ENCODE measurements at regions not wholly inside any gene's neighbourhood (a gene's known extent, or its start where the extent isn't known, plus 50 kb on each side); places are given as distances from the start of the nearest gene placed in this dataset.

- no peaks in the 10 kb centered on the region for H3K4me1 ChIP-seq (ENCODE audit: control insufficient read depth, insufficient read depth, low read length)
- H3K4me2 ChIP-seq (ENCODE audit: control insufficient read depth, insufficient read depth), result no peak overlapping the region
- BruUV-seq (replicated peaks), result no TSS peak
- H3K79me2 ChIP-seq (ENCODE audit: control insufficient read depth, insufficient read depth, low read length), result no peaks in the 10 kb centered on the region
- DNase-seq (ENCODE audit: low read depth, low spot score), result no peak
- H3K9ac ChIP-seq (ENCODE audit: control insufficient read depth, insufficient read depth, low read length), result no peak overlapping the region
- in situ Hi-C loops (cut with MboI) (no loop called here), intact Hi-C loops (cut with micrococcal nuclease; ENCODE audit: unreplicated experiment) (no loop called here)
- TF ChIP-seq NFXL1 (IDR thresholded peaks at IDR 0.05; ENCODE audit: borderline replicate concordance), result no peak
- no peak for TF ChIP-seq PKNOX1 (IDR thresholded peaks at IDR 0.05)
- TF ChIP-seq ZNF274 (IDR thresholded peaks at IDR 0.05; ENCODE audit: insufficient read depth, insufficient read length), result no peak
- no peak for TF ChIP-seq DPF2 (IDR thresholded peaks at IDR 0.05)
- no peak for TF ChIP-seq HSF1 (IDR thresholded peaks at IDR 0.05; ENCODE audit: low read depth, low read length)
- TF ChIP-seq CBX5 (IDR thresholded peaks at IDR 0.05; ENCODE audit: low read depth), result no peak
- TF ChIP-seq NRF1 (conservative IDR thresholded peaks at IDR 0.05; ENCODE audit: low read depth, low read length), result no peak
- no peak for TF ChIP-seq SMAD5 (IDR thresholded peaks at IDR 0.05; ENCODE audit: low read depth)
- no peak for TF ChIP-seq POLR2A (IDR thresholded peaks at IDR 0.05; ENCODE audit: low read depth, low read length)
- TF ChIP-seq TCF7 (IDR thresholded peaks at IDR 0.05; ENCODE audit: borderline replicate concordance), result no peak
- TF ChIP-seq ZNF217 (IDR thresholded peaks at IDR 0.05), result no peak
- no peak for TF ChIP-seq SUZ12 (IDR thresholded peaks at IDR 0.05; ENCODE audit: unreplicated experiment)
- no peak for TF ChIP-seq MEF2A (IDR thresholded peaks at IDR 0.05; ENCODE audit: insufficient read depth, low read depth, low read length)
- TF ChIP-seq POU2F2 (IDR thresholded peaks at IDR 0.05; ENCODE audit: borderline replicate concordance, low read depth, low read length), result no peak
- no peak for TF ChIP-seq SIX5 (IDR thresholded peaks at IDR 0.05; ENCODE audit: low read depth, low read length, severe bottlenecking)
- TF ChIP-seq RELB (IDR thresholded peaks at IDR 0.05; ENCODE audit: low read depth), result no peak
- no peak for TF ChIP-seq NFYA (IDR thresholded peaks at IDR 0.05; ENCODE audit: borderline replicate concordance, low read depth, low read length)
- TF ChIP-seq GABPA (IDR thresholded peaks at IDR 0.05; ENCODE audit: low read depth), result no peak
- no peak for TF ChIP-seq FOXM1 (IDR thresholded peaks at IDR 0.05; ENCODE audit: low read depth, low read length)
- H2AFZ ChIP-seq (ENCODE audit: control insufficient read depth, low read depth, low read length), result no peak overlapping the region
- no peaks in the 10 kb centered on the region for H3K27me3 ChIP-seq (replicated peaks in 1 of 2; ENCODE audit: control insufficient read depth in 2 of 2, insufficient read depth in 2 of 2, low read length in 1 of 2)
- ATAC-seq, result no peak
- POLR2A ChIA-PET, result no interaction called here
- CTCF ChIA-PET, result no interaction called here
- no peak overlapping the region for H3K27ac ChIP-seq (ENCODE audit: control insufficient read depth, insufficient read depth)
- H4K20me1 ChIP-seq (ENCODE audit: control insufficient read depth, insufficient read depth), result no peaks in the 10 kb centered on the region
- H3K9me3 ChIP-seq (replicated peaks; ENCODE audit: control insufficient read depth, insufficient read depth, low read length), result no peaks in the 10 kb centered on the region
- no peak overlapping the region for H3K4me3 ChIP-seq
- H3K36me3 ChIP-seq (ENCODE audit: control insufficient read depth in 2 of 2, insufficient read depth in 2 of 2, low read length in 1 of 2), result no peaks in the 10 kb centered on the region
- SMC1A ChIA-PET (ENCODE audit: uncharacterized antibody, unreplicated experiment), result no interaction called here
- FAIRE-seq, result no peak
- 17% methylated on average over 5 of the region's 5 CpGs for WGBS (ENCODE audit: insufficient coverage, insufficient replicate concordance, low lambda C conversion rate, missing lambda C conversion rate)
- RAD21 ChIA-PET (ENCODE audit: unreplicated experiment), result no interaction called here
Observed at GRCh38 chr18:41170346-41170745, 784.7 kb upstream of the PIK3C3 start.

Data from GM12878 (cell line).